ENCODE measurements at regions not wholly inside any gene's neighbourhood (a gene's known extent, or its start where the extent isn't known, plus 50 kb on each side); places are given as distances from the start of the nearest gene placed in this dataset.

GRCh38 chr3:94544131-94544789 lies 481.4 kb downstream of the NSUN3 start:
- TF ChIP-seq CTCF (IDR thresholded peaks at IDR 0.05): no peak
- H3K27ac Mint-ChIP-seq: no peak overlapping the region
- no peaks in the 10 kb centered on the region for H3K4me1 Mint-ChIP-seq (ENCODE audit: low read depth)
- no peak overlapping the region for H3K4me3 Mint-ChIP-seq
- peaks cover 3% of the 10 kb centered on the region; the same call in 1 of the 2 replicates for H3K9me3 Mint-ChIP-seq
- no peaks in the 10 kb centered on the region for H3K36me3 Mint-ChIP-seq (ENCODE audit: low read depth)
- H3K27me3 Mint-ChIP-seq (ENCODE audit: insufficient read depth): no peaks in the 10 kb centered on the region
- no peak for DNase-seq

GRCh38 chr3:94548581-94549316 lies 485.9 kb downstream of the NSUN3 start:
- DNase-seq: no peak
- Mint-ChIP-seq H3K27ac (no peak overlapping the region), H3K4me1 (ENCODE audit: low read depth) (no peaks in the 10 kb centered on the region), H3K36me3 (ENCODE audit: low read depth) (no peaks in the 10 kb centered on the region), H3K27me3 (ENCODE audit: insufficient read depth) (no peaks in the 10 kb centered on the region), H3K4me3 (no peak overlapping the region), H3K9me3 (peaks cover 29% of the 10 kb centered on the region)
- no peak for TF ChIP-seq CTCF (IDR thresholded peaks at IDR 0.05)

GRCh38 chr3:94561094-94561493 lies 498.2 kb downstream of the NSUN3 start:
- Mint-ChIP-seq H3K4me1 (ENCODE audit: low read depth) (no peaks in the 10 kb centered on the region), H3K27me3 (ENCODE audit: insufficient read depth) (no peaks in the 10 kb centered on the region; the same call in 1 of the 2 replicates)
- TF ChIP-seq CTCF (IDR thresholded peaks at IDR 0.05): no peak

GRCh38 chr3:94564247-94564646 lies 501.4 kb downstream of the NSUN3 start:
- H3K27ac Mint-ChIP-seq: no peak overlapping the region
- no peak for TF ChIP-seq CTCF (IDR thresholded peaks at IDR 0.05)
- H3K4me1 Mint-ChIP-seq (ENCODE audit: low read depth): no peaks in the 10 kb centered on the region
- no peaks in the 10 kb centered on the region for H3K27me3 Mint-ChIP-seq (ENCODE audit: insufficient read depth)
- no peak overlapping the region for H3K4me3 Mint-ChIP-seq
- DNase-seq: no peak
- no peaks in the 10 kb centered on the region for H3K36me3 Mint-ChIP-seq (ENCODE audit: low read depth)
- H3K9me3 Mint-ChIP-seq: peaks cover 13% of the 10 kb centered on the region

More at GRCh38 chr3:94561094-94561493, 498.2 kb downstream of the NSUN3 start:
- Mint-ChIP-seq H3K4me3 (no peak overlapping the region), H3K27ac (no peak overlapping the region), H3K9me3 (no peaks in the 10 kb centered on the region), H3K36me3 (ENCODE audit: low read depth) (no peaks in the 10 kb centered on the region)
- no peak for DNase-seq

GRCh38 chr3:94568041-94568440 lies 505.2 kb downstream of the NSUN3 start:
- no peaks in the 10 kb centered on the region for H3K36me3 Mint-ChIP-seq (ENCODE audit: low read depth)

More at GRCh38 chr3:94568041-94568440, 505.2 kb downstream of the NSUN3 start:
- DNase-seq: no peak
- TF ChIP-seq CTCF (IDR thresholded peaks at IDR 0.05): no peak
- H3K27me3 Mint-ChIP-seq (ENCODE audit: insufficient read depth): no peaks in the 10 kb centered on the region
- H3K9me3 Mint-ChIP-seq: peaks cover 22% of the 10 kb centered on the region
- H3K4me3 Mint-ChIP-seq: no peak overlapping the region
- no peaks in the 10 kb centered on the region for H3K4me1 Mint-ChIP-seq (ENCODE audit: low read depth)
- no peak overlapping the region for H3K27ac Mint-ChIP-seq

Data from HFFc6 (cell line).